ENCODE measurements at regions not wholly inside any gene's neighbourhood (a gene's known extent, or its start where the extent isn't known, plus 50 kb on each side); places are given as distances from the start of the nearest gene placed in this dataset.
"Not testable (repeated sequence)": the region's sequence is repeated elsewhere in the genome, so short reads cannot be mapped to it uniquely, and the experiment has no call there.

DNA sequence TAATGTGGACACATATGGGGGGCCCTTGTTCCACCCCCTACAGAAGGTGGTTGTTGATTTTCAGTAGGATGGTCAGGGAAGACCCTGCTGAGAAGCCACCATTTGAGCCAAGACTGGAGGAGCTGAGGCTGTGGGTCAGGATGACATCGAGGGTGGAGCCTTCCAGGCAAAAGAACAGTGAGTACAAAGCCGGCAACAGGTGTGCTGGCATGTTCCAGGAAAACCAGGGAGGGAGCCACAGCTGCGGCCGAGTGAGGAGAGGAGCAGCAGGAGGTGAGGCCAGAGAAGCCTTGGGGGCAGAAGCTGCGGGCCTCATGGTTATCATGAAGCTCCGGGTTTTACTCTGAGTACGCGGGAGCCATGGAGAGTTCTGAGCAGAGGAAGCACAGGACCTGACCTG is 126.9 kb upstream of the SULF2 start:
- not testable (repeated sequence) for H3K4me3 ChIP-seq (ENCODE audit: low read depth in 1 of 2, low read length in 2 of 2); H3K27me3 ChIP-seq (ENCODE audit: insufficient read depth, low read length, poor library complexity); ATAC-seq (ENCODE audit: insufficient read depth, low read depth); H3K27ac ChIP-seq (ENCODE audit: low read length); H4K20me1 ChIP-seq (ENCODE audit: insufficient read depth, low read length); H2AFZ ChIP-seq (ENCODE audit: low read depth, low read length); H3K36me3 ChIP-seq (ENCODE audit: insufficient read depth, low read length); H3K9ac ChIP-seq (ENCODE audit: low read depth, low read length); H3K4me2 ChIP-seq (ENCODE audit: insufficient read depth, low read length); DNase-seq; H3K79me2 ChIP-seq (ENCODE audit: insufficient read depth, low read length); H3K9me3 ChIP-seq (ENCODE audit: insufficient read depth, low read length, severe bottlenecking); H3K4me1 ChIP-seq (ENCODE audit: insufficient read depth, low read length)

DNA sequence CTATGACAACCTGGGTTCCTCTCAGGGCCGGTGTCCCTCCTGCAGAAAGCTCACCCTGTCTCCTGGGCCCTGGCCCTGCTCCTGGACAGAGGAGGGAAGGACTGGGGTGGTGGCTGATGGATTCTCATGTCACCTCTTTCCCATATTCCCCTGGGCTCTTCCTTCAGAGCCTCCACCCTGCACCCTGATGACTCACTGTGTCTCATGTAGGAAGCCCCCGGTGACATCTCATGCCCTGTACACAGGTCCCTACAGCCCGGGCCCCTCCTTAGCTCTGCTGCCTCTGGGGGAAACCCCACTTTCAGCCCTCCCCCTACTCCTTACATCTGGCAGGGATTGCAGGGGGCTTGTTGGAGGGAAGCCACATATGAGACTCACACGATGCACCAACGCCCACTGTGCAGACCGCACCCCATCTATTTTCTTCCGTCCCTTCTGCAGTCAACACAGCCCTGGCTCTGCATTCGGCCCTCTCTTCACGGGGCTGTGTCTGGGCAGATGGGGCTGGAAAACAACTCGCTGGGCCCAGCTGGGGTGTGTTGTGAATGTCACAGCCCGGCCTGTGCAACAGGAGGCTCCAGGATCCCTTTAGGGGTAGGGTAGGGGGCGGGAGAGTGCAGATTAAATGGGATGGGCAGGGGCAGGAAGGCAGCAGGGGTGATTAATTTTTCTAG is 124.6 kb upstream of the SULF2 start:
- H3K9ac ChIP-seq (ENCODE audit: low read depth, low read length); H4K20me1 ChIP-seq (ENCODE audit: insufficient read depth, low read length); ATAC-seq (ENCODE audit: insufficient read depth, low read depth); DNase-seq; H3K9me3 ChIP-seq (ENCODE audit: insufficient read depth, low read length, severe bottlenecking); H3K4me2 ChIP-seq (ENCODE audit: insufficient read depth, low read length); H3K27me3 ChIP-seq (ENCODE audit: insufficient read depth, low read length, poor library complexity); H3K36me3 ChIP-seq (ENCODE audit: insufficient read depth, low read length); H2AFZ ChIP-seq (ENCODE audit: low read depth, low read length); H3K4me3 ChIP-seq (ENCODE audit: low read depth in 1 of 2, low read length in 2 of 2); H3K79me2 ChIP-seq (ENCODE audit: insufficient read depth, low read length); H3K27ac ChIP-seq (ENCODE audit: low read length): not testable (repeated sequence)
- H3K4me1 ChIP-seq (ENCODE audit: insufficient read depth, low read length): peaks cover 16% of the 10 kb centered on the region

DNA sequence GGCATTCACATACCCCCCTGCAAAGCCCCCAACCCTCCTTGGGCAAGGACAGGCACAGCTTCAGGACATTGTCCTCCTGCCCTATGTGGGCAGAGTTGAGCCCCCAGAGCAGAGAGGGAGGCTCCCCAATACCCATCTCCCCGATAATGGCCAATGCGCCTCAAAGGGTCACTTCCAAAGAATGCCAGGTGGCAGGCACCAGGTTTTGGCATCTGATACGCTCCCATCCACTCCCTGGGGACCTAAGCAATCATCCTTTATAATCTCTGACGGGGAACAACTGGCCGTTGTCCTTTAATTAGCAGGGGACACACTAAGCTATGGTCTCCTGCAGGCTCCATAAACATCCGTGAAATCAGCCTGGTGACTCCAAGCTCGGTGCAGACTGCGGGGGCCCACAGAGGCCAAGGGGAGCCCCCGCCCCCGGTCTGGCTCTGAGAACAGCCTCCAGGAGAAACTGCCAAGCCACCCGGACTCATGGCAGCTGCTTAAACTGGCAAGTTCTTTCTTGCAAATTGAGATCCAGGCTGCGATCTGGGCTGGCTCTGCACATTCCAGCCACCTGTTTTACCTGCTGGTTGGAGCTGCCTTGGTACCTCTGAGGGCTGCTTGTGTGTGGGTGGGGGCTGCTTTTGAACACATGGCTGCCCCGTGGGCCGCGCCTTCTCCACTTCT is 123.2 kb upstream of the SULF2 start:
- H2AFZ ChIP-seq (ENCODE audit: low read depth, low read length); H3K9ac ChIP-seq (ENCODE audit: low read depth, low read length); H4K20me1 ChIP-seq (ENCODE audit: insufficient read depth, low read length); H3K9me3 ChIP-seq (ENCODE audit: insufficient read depth, low read length, severe bottlenecking); H3K27me3 ChIP-seq (ENCODE audit: insufficient read depth, low read length, poor library complexity); H3K36me3 ChIP-seq (ENCODE audit: insufficient read depth, low read length); H3K4me3 ChIP-seq (ENCODE audit: low read depth in 1 of 2, low read length in 2 of 2); H3K27ac ChIP-seq (ENCODE audit: low read length); ATAC-seq (ENCODE audit: insufficient read depth, low read depth); H3K79me2 ChIP-seq (ENCODE audit: insufficient read depth, low read length); DNase-seq; H3K4me2 ChIP-seq (ENCODE audit: insufficient read depth, low read length): not testable (repeated sequence)
- H3K4me1 ChIP-seq (ENCODE audit: insufficient read depth, low read length): peaks cover 19% of the 10 kb centered on the region

DNA sequence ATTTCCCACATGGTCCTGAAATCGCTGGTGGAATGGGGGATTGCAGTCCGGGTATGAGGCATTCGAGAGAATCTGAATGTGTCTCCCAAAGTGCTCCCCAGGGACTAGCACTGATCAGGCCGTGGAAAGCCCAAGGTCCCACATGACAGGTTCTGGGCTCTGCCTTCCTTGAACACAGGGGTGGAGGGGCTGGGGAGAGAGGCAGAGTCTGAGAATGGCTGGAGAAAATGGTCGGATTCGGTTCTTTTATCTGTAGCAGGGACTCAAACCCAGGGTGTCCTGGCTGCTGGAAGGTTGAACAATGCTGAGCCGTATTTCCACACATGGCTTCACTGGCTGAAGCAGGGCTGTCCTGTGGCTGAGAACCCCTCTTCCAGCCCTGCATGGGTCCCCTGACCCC is 122.7 kb upstream of the SULF2 start:
- H3K27ac ChIP-seq (ENCODE audit: low read length); H4K20me1 ChIP-seq (ENCODE audit: insufficient read depth, low read length); H3K27me3 ChIP-seq (ENCODE audit: insufficient read depth, low read length, poor library complexity); DNase-seq; H3K4me2 ChIP-seq (ENCODE audit: insufficient read depth, low read length); H3K36me3 ChIP-seq (ENCODE audit: insufficient read depth, low read length); ATAC-seq (ENCODE audit: insufficient read depth, low read depth); H3K9me3 ChIP-seq (ENCODE audit: insufficient read depth, low read length, severe bottlenecking); H3K9ac ChIP-seq (ENCODE audit: low read depth, low read length); H2AFZ ChIP-seq (ENCODE audit: low read depth, low read length); H3K79me2 ChIP-seq (ENCODE audit: insufficient read depth, low read length); H3K4me3 ChIP-seq (ENCODE audit: low read depth in 1 of 2, low read length in 2 of 2): not testable (repeated sequence)
- peaks cover 19% of the 10 kb centered on the region for H3K4me1 ChIP-seq (ENCODE audit: insufficient read depth, low read length)

- DNase-seq (no peak), ATAC-seq (ENCODE audit: insufficient read depth, low read depth) (no peak)
- Histone ChIP-seq H3K4me1 (ENCODE audit: insufficient read depth, low read length) (peaks cover 19% of the 10 kb centered on the region), H4K20me1 (ENCODE audit: insufficient read depth, low read length) (0 out of 2 replicates have a peak, but pooled peaks cover 2% of the 10 kb centered on the region), H3K79me2 (ENCODE audit: insufficient read depth, low read length) (no peaks in the 10 kb centered on the region), H3K9ac (ENCODE audit: low read depth, low read length) (no peak overlapping the region), H3K36me3 (ENCODE audit: insufficient read depth, low read length) (no peaks in the 10 kb centered on the region), H2AFZ (ENCODE audit: low read depth, low read length) (no peak overlapping the region), H3K4me3 (ENCODE audit: low read depth in 1 of 2, low read length in 2 of 2) (no peak overlapping the region), H3K27ac (ENCODE audit: low read length) (no peak overlapping the region), H3K27me3 (ENCODE audit: insufficient read depth, low read length, poor library complexity) (no peaks in the 10 kb centered on the region), H3K4me2 (ENCODE audit: insufficient read depth, low read length) (no peak overlapping the region), H3K9me3 (ENCODE audit: insufficient read depth, low read length, severe bottlenecking) (no peaks in the 10 kb centered on the region)
- TF ChIP-seq EZH2 (IDR thresholded peaks at IDR 0.05; ENCODE audit: borderline replicate concordance, low read depth, low read length, severe bottlenecking) (no peak), CTCF (IDR thresholded peaks at IDR 0.05; ENCODE audit: borderline replicate concordance, extremely low read depth, low read length, poor library complexity, severe bottlenecking) (no peak)
These were observed 121.9 kb upstream of the SULF2 start for GRCh38 chr20:47907031-47907675.
